Fibroblast of lung (primary cell): ENCODE measurements at regions not wholly inside any gene's neighbourhood (a gene's known extent, or its start where the extent isn't known, plus 50 kb on each side); places are given as distances from the start of the nearest gene placed in this dataset.

Source experiments
- DNase-seq, 2 donors: peaks; one replicate each; pipeline versions ENCODE4 v3.0.0 to v3.0.0-alpha.2; 2010; ENCODE audit warnings: low read depth in 2 of 2
- H2AFZ ChIP-seq: 2 replicates; pipeline ENCODE4 v1.5.1; 2012; ENCODE audit warnings: low read length, control low read depth, inconsistent platforms
- H3K27ac ChIP-seq: 2 replicates; pipeline ENCODE4 v1.5.1; 2011; ENCODE audit warnings: low read length, control low read depth; ENCODE audit not compliant: insufficient read depth
- H3K27me3 ChIP-seq: 2 replicates; pipeline ENCODE4 v1.5.1; 2011; ENCODE audit warnings: mild to moderate bottlenecking, low read length; ENCODE audit not compliant: control insufficient read depth, insufficient read depth
- H3K36me3 ChIP-seq: 2 replicates; pipeline ENCODE4 v1.5.1; 2011; ENCODE audit warnings: low read length; ENCODE audit not compliant: control insufficient read depth, insufficient read depth
- H3K4me1 ChIP-seq: 2 replicates; pipeline ENCODE4 v1.5.1; 2011; ENCODE audit warnings: low read length; ENCODE audit not compliant: control insufficient read depth, insufficient read depth; ENCODE audit errors: extremely low read depth
- H3K4me2 ChIP-seq: 2 replicates; pipeline ENCODE4 v1.5.1; 2011; ENCODE audit warnings: low read length, control low read depth; ENCODE audit not compliant: insufficient read depth; ENCODE audit errors: extremely low read depth
- H3K4me3 ChIP-seq, 4 experiments: fragments of 200-600 bp in 1 of 4; sonication (generic) in 1 of 4; replicated peaks in 1 of 4; 2 replicates each; pipeline ENCODE4 v1.5.1; 2011 to 2016; ENCODE audit warnings: low read length in 4 of 4, low read depth in 3 of 4, mild to moderate bottlenecking in 3 of 4, control low read depth in 2 of 4, inconsistent platforms in 1 of 4, mixed read lengths in 1 of 4; ENCODE audit not compliant: insufficient read depth in 1 of 4; ENCODE audit errors: control extremely low read depth in 1 of 4
- H3K79me2 ChIP-seq: 2 replicates; pipeline ENCODE4 v1.5.1; 2012; ENCODE audit warnings: mild to moderate bottlenecking, low read length, inconsistent platforms; ENCODE audit not compliant: control insufficient read depth, insufficient read depth
- H3K9ac ChIP-seq: 2 replicates; pipeline ENCODE4 v1.5.1; 2011; ENCODE audit warnings: mild to moderate bottlenecking, low read length, control low read depth; ENCODE audit not compliant: insufficient read depth
- H3K9me3 ChIP-seq: 2 replicates; pipeline ENCODE4 v1.5.1; 2012; ENCODE audit warnings: low read depth, low read length; ENCODE audit not compliant: control insufficient read depth, insufficient read depth
- H4K20me1 ChIP-seq: 2 replicates; pipeline ENCODE4 v1.5.1; 2011; ENCODE audit warnings: low read length; ENCODE audit not compliant: control insufficient read depth, insufficient read depth; ENCODE audit errors: extremely low read depth
- EZH2 ChIP-seq: IDR thresholded peaks from 2 replicates; pipeline ENCODE4 v1.5.1; 2012; ENCODE audit warnings: low read length, control low read depth, mild to moderate bottlenecking; ENCODE audit errors: missing control alignments
- TF ChIP-seq, protein P1 (sequence below), 2 donors: IDR thresholded peaks in 1 of 2; conservative IDR thresholded peaks in 1 of 2; 1 replicate in 1 of 2; 2 replicates in 1 of 2; pipeline ENCODE4 v1.5.1; 2011 to 2012; ENCODE audit warnings: low read length in 2 of 2, control low read depth in 1 of 2, inconsistent platforms in 1 of 2, low read depth in 1 of 2, mild to moderate bottlenecking in 1 of 2

DNA sequence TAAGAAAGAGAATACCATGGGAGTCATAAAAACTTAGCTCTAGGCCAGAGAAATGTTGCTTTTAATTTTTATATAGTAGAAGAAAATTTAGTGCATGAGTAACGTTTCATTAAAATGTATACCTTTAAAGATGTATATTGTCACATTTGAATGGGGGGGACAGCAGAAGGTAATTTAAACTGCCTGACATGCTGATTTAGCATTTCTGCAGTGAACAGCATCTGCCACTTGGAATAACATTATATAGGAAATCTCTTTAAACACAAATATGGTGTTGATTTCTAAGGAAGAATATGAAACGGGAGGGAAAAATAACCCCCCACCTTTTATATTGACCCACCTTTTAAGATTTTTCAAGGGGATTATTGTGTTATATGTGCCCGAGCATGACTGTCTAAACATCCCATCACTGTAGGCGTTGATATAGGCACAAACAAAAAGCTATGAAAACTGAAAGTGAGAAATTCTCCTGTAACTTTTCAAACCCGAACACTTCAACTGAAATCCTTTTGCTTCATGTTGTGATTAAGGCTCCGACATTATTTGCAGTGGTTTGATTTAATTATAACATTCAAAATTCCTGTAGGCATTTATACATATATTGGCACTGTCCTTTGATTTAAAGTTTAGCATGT lies 244.7 kb upstream of the CELF2 start:
- Histone ChIP-seq H3K27me3 (no peaks in the 10 kb centered on the region), H2AFZ (no peak overlapping the region), H3K27ac (no peak overlapping the region), H3K9me3 (no peaks in the 10 kb centered on the region), H3K79me2 (no peaks in the 10 kb centered on the region), H3K36me3 (no peaks in the 10 kb centered on the region), H3K9ac (no peak overlapping the region), H3K4me1 (no peaks in the 10 kb centered on the region), H4K20me1 (no peaks in the 10 kb centered on the region), H3K4me3 (no peak overlapping the region), H3K4me2 (no peak overlapping the region)
- no peak for DNase-seq
- TF ChIP-seq, protein P1, sequence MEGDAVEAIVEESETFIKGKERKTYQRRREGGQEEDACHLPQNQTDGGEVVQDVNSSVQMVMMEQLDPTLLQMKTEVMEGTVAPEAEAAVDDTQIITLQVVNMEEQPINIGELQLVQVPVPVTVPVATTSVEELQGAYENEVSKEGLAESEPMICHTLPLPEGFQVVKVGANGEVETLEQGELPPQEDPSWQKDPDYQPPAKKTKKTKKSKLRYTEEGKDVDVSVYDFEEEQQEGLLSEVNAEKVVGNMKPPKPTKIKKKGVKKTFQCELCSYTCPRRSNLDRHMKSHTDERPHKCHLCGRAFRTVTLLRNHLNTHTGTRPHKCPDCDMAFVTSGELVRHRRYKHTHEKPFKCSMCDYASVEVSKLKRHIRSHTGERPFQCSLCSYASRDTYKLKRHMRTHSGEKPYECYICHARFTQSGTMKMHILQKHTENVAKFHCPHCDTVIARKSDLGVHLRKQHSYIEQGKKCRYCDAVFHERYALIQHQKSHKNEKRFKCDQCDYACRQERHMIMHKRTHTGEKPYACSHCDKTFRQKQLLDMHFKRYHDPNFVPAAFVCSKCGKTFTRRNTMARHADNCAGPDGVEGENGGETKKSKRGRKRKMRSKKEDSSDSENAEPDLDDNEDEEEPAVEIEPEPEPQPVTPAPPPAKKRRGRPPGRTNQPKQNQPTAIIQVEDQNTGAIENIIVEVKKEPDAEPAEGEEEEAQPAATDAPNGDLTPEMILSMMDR (conservative IDR thresholded peaks at IDR 0.05 in 1 of 2, IDR thresholded peaks at IDR 0.05 in 1 of 2; ENCODE audit: low read depth in 1 of 2, low read length in 2 of 2) = no peak
- TF ChIP-seq EZH2 = no peak

GRCh38 chr10:10774416-10774815 lies 243.3 kb upstream of the CELF2 start:
- H3K4me1 ChIP-seq = no peaks in the 10 kb centered on the region
- no peaks in the 10 kb centered on the region for H3K36me3 ChIP-seq
- H3K4me3 ChIP-seq = no peak overlapping the region
- H4K20me1 ChIP-seq = no peaks in the 10 kb centered on the region
- H3K9me3 ChIP-seq = no peaks in the 10 kb centered on the region
- H3K27me3 ChIP-seq = no peaks in the 10 kb centered on the region
- H2AFZ ChIP-seq = no peak overlapping the region
- H3K79me2 ChIP-seq = no peaks in the 10 kb centered on the region
- no peak for DNase-seq
- H3K9ac ChIP-seq = no peak overlapping the region
- no peak for TF ChIP-seq EZH2
- TF ChIP-seq, protein P1 (conservative IDR thresholded peaks at IDR 0.05 in 1 of 2, IDR thresholded peaks at IDR 0.05 in 1 of 2; ENCODE audit: low read depth in 1 of 2, low read length in 2 of 2) = no peak
- no peak overlapping the region for H3K4me2 ChIP-seq
- H3K27ac ChIP-seq = no peak overlapping the region

- H3K4me2 ChIP-seq = no peak overlapping the region
- no peaks in the 10 kb centered on the region for H3K79me2 ChIP-seq
- no peaks in the 10 kb centered on the region for H3K9me3 ChIP-seq
- H3K27ac ChIP-seq = no peak overlapping the region
- no peak for TF ChIP-seq EZH2
- TF ChIP-seq, protein P1 (conservative IDR thresholded peaks at IDR 0.05 in 1 of 2, IDR thresholded peaks at IDR 0.05 in 1 of 2; ENCODE audit: low read depth in 1 of 2, low read length in 2 of 2) = no peak
- no peaks in the 10 kb centered on the region for H4K20me1 ChIP-seq
- no peaks in the 10 kb centered on the region for H3K36me3 ChIP-seq
- H3K9ac ChIP-seq = no peak overlapping the region
- H3K4me3 ChIP-seq = no peak overlapping the region
- DNase-seq = no peak
- H3K27me3 ChIP-seq = no peaks in the 10 kb centered on the region
- H2AFZ ChIP-seq = no peak overlapping the region
- no peaks in the 10 kb centered on the region for H3K4me1 ChIP-seq
Measured at GRCh38 chr10:10776363-10776762, 241.3 kb upstream of the CELF2 start.
